Peyer's patch (tissue), 4 donors: ENCODE measurements at regions not wholly inside any gene's neighbourhood (a gene's known extent, or its start where the extent isn't known, plus 50 kb on each side); places are given as distances from the start of the nearest gene placed in this dataset.

ENCODE experiments used
- DNase-seq, 3 donors: peaks; one replicate each; pipeline ENCODE4 v3.0.0-alpha.2; 2017 to 2019
- H3K27ac ChIP-seq, 4 donors: fragments of 200-600 bp; sonication (generic); one replicate each; pipeline ENCODE4 v1.5.1; 2016 to 2019
- H3K27me3 ChIP-seq, 2 donors: fragments of 200-600 bp; sonication (generic); one replicate each; pipeline ENCODE4 v1.5.1; 2019
- H3K36me3 ChIP-seq, 3 donors: fragments of 200-600 bp; sonication (generic); one replicate each; pipeline ENCODE4 v1.5.1; 2016 to 2019
- H3K4me1 ChIP-seq, 4 donors: fragments of 200-600 bp; sonication (generic); one replicate each; pipeline ENCODE4 v1.5.1; 2016 to 2019
- H3K4me3 ChIP-seq, 4 donors: fragments of 200-600 bp; sonication (generic); 1 replicate in 3 of 4; 2 replicates in 1 of 4; pipeline ENCODE4 v1.5.1; 2016 to 2019; ENCODE audit warnings: mild to moderate bottlenecking in 1 of 4
- H3K9me3 ChIP-seq, 4 donors: fragments of 200-600 bp; sonication (generic); one replicate each; pipeline ENCODE4 v1.5.1; 2016 to 2019; ENCODE audit warnings: mild to moderate bottlenecking in 1 of 4
- CTCF ChIP-seq, 6 experiments: fragments of 450-650 bp in 4 of 6; fragments of 200-600 bp in 2 of 6; sonication (generic) in 1 of 6; IDR thresholded peaks; one replicate each; pipeline ENCODE4 v1.5.1; 2017 to 2019; ENCODE audit warnings: antibody characterized with exemption in 6 of 6, mild to moderate bottlenecking in 3 of 6, moderate library complexity in 1 of 6
- POLR2A ChIP-seq, 2 donors: fragments of 450-650 bp; IDR thresholded peaks; one replicate each; pipeline ENCODE4 v1.5.1; 2017; ENCODE audit warnings: antibody characterized with exemption in 2 of 2, mild to moderate bottlenecking in 2 of 2, moderate library complexity in 2 of 2

- TF ChIP-seq POLR2A (IDR thresholded peaks at IDR 0.05) (no peak), CTCF (IDR thresholded peaks at IDR 0.05) (no peak)
- H3K4me3 ChIP-seq: no peak overlapping the region
- H3K27ac ChIP-seq: no peak overlapping the region
- H3K9me3 ChIP-seq: no peaks in the 10 kb centered on the region
- no peaks in the 10 kb centered on the region for H3K27me3 ChIP-seq
- no peaks in the 10 kb centered on the region for H3K4me1 ChIP-seq
- no peak for DNase-seq
- no peaks in the 10 kb centered on the region for H3K36me3 ChIP-seq
These were observed 385.1 kb downstream of the LMX1A start for GRCh38 chr1:164971391-164971790.

- Histone ChIP-seq H3K4me1 (no peaks in the 10 kb centered on the region), H3K36me3 (no peaks in the 10 kb centered on the region), H3K9me3 (no peaks in the 10 kb centered on the region), H3K4me3 (no peak overlapping the region), H3K27me3 (no peaks in the 10 kb centered on the region), H3K27ac (no peak overlapping the region)
- no peak for DNase-seq
- TF ChIP-seq CTCF (IDR thresholded peaks at IDR 0.05) (no peak), POLR2A (IDR thresholded peaks at IDR 0.05) (no peak)
These were observed 387.3 kb downstream of the LMX1A start for GRCh38 chr1:164969253-164969652.

GRCh38 chr1:164967300-164967699, 389.2 kb downstream of the LMX1A start:
- H3K4me3 ChIP-seq: no peak overlapping the region
- no peak for DNase-seq
- no peaks in the 10 kb centered on the region for H3K27me3 ChIP-seq
- no peaks in the 10 kb centered on the region for H3K9me3 ChIP-seq
- no peaks in the 10 kb centered on the region for H3K4me1 ChIP-seq
- no peak overlapping the region for H3K27ac ChIP-seq
- TF ChIP-seq POLR2A (IDR thresholded peaks at IDR 0.05) (no peak), CTCF (IDR thresholded peaks at IDR 0.05) (no peak)
- no peaks in the 10 kb centered on the region for H3K36me3 ChIP-seq

GRCh38 chr1:164961715-164962114, 394.8 kb downstream of the LMX1A start:
- H3K4me1 ChIP-seq: no peaks in the 10 kb centered on the region
- H3K9me3 ChIP-seq: no peaks in the 10 kb centered on the region
- H3K27me3 ChIP-seq: no peaks in the 10 kb centered on the region
- no peaks in the 10 kb centered on the region for H3K36me3 ChIP-seq
- TF ChIP-seq CTCF (IDR thresholded peaks at IDR 0.05) (no peak), POLR2A (IDR thresholded peaks at IDR 0.05) (no peak)
- no peak overlapping the region for H3K4me3 ChIP-seq
- no peak overlapping the region for H3K27ac ChIP-seq
- no peak for DNase-seq

GRCh38 chr1:164958982-164959768, 397.3 kb downstream of the LMX1A start:
- no peaks in the 10 kb centered on the region for H3K4me1 ChIP-seq
- H3K36me3 ChIP-seq: no peaks in the 10 kb centered on the region
- TF ChIP-seq POLR2A (IDR thresholded peaks at IDR 0.05): no peak
- TF ChIP-seq CTCF (IDR thresholded peaks at IDR 0.05): no peak
- no peak for DNase-seq
- no peaks in the 10 kb centered on the region for H3K27me3 ChIP-seq
- H3K27ac ChIP-seq: no peak overlapping the region
- H3K4me3 ChIP-seq: no peak overlapping the region
- H3K9me3 ChIP-seq: no peaks in the 10 kb centered on the region
